Loucy (cell line): ENCODE measurements at regions not wholly inside any gene's neighbourhood (a gene's known extent, or its start where the extent isn't known, plus 50 kb on each side); places are given as distances from the start of the nearest gene placed in this dataset.

Experiments used
- EZH2phosphoT487 ChIP-seq: fragments of 200-600 bp; IDR thresholded peaks from 2 replicates; pipeline ENCODE4 v1.6.1; 2018; ENCODE audit warnings: antibody characterized with exemption, mild to moderate bottlenecking, moderate library complexity, borderline replicate concordance
- TF ChIP-seq, protein P1 (sequence below): fragments of 200-600 bp; sonication (generic); conservative IDR thresholded peaks from 2 replicates; pipeline ENCODE4 v1.5.1; 2014; ENCODE audit warnings: mild to moderate bottlenecking, antibody characterized with exemption, low read length

GRCh38 chr2:100707016-100707947 is 112.7 kb upstream of the NPAS2 start:
- TF ChIP-seq, protein P1, sequence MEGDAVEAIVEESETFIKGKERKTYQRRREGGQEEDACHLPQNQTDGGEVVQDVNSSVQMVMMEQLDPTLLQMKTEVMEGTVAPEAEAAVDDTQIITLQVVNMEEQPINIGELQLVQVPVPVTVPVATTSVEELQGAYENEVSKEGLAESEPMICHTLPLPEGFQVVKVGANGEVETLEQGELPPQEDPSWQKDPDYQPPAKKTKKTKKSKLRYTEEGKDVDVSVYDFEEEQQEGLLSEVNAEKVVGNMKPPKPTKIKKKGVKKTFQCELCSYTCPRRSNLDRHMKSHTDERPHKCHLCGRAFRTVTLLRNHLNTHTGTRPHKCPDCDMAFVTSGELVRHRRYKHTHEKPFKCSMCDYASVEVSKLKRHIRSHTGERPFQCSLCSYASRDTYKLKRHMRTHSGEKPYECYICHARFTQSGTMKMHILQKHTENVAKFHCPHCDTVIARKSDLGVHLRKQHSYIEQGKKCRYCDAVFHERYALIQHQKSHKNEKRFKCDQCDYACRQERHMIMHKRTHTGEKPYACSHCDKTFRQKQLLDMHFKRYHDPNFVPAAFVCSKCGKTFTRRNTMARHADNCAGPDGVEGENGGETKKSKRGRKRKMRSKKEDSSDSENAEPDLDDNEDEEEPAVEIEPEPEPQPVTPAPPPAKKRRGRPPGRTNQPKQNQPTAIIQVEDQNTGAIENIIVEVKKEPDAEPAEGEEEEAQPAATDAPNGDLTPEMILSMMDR: no peak
- TF ChIP-seq EZH2phosphoT487: no peak
